Cardiac muscle cell (in vitro differentiated cells and primary cell): ENCODE measurements at regions not wholly inside any gene's neighbourhood (a gene's known extent, or its start where the extent isn't known, plus 50 kb on each side); places are given as distances from the start of the nearest gene placed in this dataset.
"Not testable (repeated sequence)": the region's sequence is repeated elsewhere in the genome, so short reads cannot be mapped to it uniquely, and the experiment has no call there.

Experiments used
- DNase-seq, 2 donors: peaks; one replicate each; pipeline versions ENCODE4 v3.0.0 to v3.0.0-alpha.2; 2010 to 2017; ENCODE audit warnings: low read depth in 1 of 2, low spot score in 1 of 2
- H3K27ac ChIP-seq: fragments of 200-600 bp; sonication (generic); 2 replicates; pipeline ENCODE4 v1.5.1; 2016
- H3K27me3 ChIP-seq: fragments of 200-600 bp; sonication (generic); 2 replicates; pipeline ENCODE4 v1.6.0; 2016; ENCODE audit warnings: control low read depth
- H3K36me3 ChIP-seq: fragments of 200-600 bp; sonication (generic); 2 replicates; pipeline ENCODE4 v1.5.1; 2016; ENCODE audit warnings: control low read depth
- H3K4me1 ChIP-seq: fragments of 200-600 bp; sonication (generic); 2 replicates; pipeline ENCODE4 v1.8.1; 2017; ENCODE audit warnings: low read depth, mild to moderate bottlenecking, mixed run types
- H3K4me3 ChIP-seq: fragments of 200-600 bp; sonication (generic); 2 replicates; pipeline ENCODE4 v1.5.1; 2016; ENCODE audit warnings: mild to moderate bottlenecking
- H3K9me3 ChIP-seq: fragments of 200-600 bp; sonication (generic); 2 replicates; pipeline ENCODE4 v1.5.1; 2017; ENCODE audit warnings: low read depth, mild to moderate bottlenecking, control low read depth
- TF ChIP-seq, protein P1 (sequence below): IDR thresholded peaks from 2 replicates; pipeline ENCODE4 v1.5.1; 2012; ENCODE audit warnings: low read depth, mild to moderate bottlenecking, low read length

DNA sequence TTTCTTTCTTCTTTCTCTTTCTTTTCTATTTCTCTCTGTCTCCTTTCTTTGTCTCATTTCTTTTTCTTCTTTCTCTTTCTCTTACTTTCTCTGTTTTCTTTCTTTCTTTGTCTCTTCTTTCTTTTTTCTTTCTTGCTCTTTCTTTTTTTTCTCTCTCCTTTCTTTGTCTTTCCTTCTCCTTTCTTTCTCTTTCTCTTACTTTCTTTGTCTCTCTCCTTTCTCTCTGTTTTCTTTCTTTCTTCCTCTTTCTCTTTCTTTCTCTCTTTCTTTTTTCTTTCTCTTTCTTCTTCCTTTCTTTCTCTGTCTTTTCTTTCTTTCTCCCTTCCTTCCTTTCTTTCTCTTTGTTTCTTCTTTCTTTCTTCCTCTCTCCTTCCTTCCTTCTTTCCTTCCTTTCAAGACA lies 184.8 kb downstream of the CRLF2 start:
- no peaks in the 10 kb centered on the region for H3K27me3 ChIP-seq

DNA sequence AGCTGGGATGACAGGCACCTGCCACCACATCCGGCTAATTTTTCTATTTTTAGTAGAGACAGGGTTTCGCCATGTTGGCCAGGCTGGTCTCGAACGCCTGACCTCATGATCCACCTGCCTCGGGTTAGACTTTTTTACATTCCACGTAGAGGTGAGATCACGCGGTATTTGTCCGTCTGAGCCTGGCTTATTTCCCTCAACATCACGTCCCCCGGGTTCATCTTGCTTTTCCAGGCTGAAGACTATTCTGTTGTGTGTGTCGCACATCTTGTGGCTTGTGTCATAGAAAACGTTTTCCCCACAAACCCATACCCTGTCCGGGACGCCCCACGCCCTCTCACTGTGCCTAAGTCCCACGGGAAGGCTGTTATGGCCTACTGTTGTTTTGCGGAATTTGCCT lies 185.3 kb downstream of the CRLF2 start:
- Histone ChIP-seq H3K4me1 (no peaks in the 10 kb centered on the region), H3K9me3 (no peaks in the 10 kb centered on the region), H3K27me3 (no peaks in the 10 kb centered on the region), H3K27ac (no peak overlapping the region), H3K36me3 (no peaks in the 10 kb centered on the region), H3K4me3 (no peak overlapping the region)
- no peak for DNase-seq
- TF ChIP-seq, protein P1, sequence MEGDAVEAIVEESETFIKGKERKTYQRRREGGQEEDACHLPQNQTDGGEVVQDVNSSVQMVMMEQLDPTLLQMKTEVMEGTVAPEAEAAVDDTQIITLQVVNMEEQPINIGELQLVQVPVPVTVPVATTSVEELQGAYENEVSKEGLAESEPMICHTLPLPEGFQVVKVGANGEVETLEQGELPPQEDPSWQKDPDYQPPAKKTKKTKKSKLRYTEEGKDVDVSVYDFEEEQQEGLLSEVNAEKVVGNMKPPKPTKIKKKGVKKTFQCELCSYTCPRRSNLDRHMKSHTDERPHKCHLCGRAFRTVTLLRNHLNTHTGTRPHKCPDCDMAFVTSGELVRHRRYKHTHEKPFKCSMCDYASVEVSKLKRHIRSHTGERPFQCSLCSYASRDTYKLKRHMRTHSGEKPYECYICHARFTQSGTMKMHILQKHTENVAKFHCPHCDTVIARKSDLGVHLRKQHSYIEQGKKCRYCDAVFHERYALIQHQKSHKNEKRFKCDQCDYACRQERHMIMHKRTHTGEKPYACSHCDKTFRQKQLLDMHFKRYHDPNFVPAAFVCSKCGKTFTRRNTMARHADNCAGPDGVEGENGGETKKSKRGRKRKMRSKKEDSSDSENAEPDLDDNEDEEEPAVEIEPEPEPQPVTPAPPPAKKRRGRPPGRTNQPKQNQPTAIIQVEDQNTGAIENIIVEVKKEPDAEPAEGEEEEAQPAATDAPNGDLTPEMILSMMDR: no peak

More for the DNA sequence above, 184.8 kb downstream of the CRLF2 start:
- no peaks in the 10 kb centered on the region for H3K9me3 ChIP-seq
- H3K4me3 ChIP-seq: no peak overlapping the region
- no peaks in the 10 kb centered on the region for H3K36me3 ChIP-seq
- TF ChIP-seq, protein P1: no peak
- H3K4me1 ChIP-seq: no peaks in the 10 kb centered on the region
- H3K27ac ChIP-seq: no peak overlapping the region
- no peak for DNase-seq

DNA sequence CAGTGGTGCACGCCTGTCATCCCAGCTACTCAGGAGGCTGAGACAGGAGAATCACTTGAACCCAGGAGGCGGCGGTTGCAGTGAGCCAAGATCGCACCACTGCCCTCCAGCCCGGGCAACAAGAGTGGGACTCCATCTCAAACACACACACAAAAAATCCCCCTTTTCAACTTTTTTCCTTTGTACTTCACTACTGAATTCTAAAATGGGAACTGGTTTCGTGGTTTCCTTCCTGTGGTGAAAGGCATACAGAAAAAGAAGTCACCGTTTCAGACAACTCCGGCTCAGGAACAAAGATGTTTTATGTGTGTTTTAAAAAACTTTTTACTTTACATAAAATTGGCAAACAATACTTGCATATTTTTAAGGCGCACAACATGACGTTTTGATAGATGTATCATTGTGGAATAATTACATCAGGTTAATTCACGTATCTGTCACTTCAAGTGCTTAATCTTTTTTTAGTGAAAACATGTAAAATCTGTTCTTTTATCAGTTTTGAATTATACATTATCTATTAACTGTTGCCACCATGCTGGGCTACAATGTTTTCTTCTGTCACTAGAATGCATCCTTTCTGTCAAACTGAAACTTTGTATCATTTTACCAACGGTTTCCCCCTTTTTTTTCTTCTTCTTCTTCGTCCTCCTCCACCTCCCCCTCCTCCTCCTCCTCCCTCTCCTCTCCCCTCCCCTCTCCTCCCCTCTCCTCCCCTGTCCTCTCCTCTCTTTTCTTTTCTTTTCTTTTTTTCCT lies 186.0 kb downstream of the CRLF2 start:
- TF ChIP-seq, protein P1: no peak
- no peaks in the 10 kb centered on the region for H3K27me3 ChIP-seq

DNA sequence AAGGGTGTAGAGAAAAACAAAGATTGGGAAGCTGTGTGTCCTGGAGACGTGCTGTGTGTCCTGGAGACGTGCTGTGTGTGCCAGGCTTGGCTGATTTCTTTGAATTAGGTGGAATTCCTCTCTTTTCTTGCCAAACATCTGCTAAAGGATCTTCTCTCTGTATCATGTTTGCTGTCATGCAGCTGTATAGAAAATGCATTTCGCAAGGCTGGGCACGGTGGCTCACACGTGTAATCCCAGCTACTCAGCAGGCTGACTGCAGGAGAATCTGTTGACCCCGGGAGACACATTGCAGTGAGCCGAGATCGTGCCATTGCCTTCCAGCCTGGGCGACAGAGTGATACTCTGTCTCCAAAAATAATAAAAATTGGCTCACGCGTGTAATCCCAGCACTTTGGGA lies 187.0 kb downstream of the CRLF2 start:
- Histone ChIP-seq H3K9me3 (no peaks in the 10 kb centered on the region), H3K4me1 (no peaks in the 10 kb centered on the region), H3K36me3 (no peaks in the 10 kb centered on the region), H3K27ac (no peak overlapping the region), H3K27me3 (no peaks in the 10 kb centered on the region), H3K4me3 (no peak overlapping the region)
- no peak for DNase-seq
- TF ChIP-seq, protein P1: no peak

More for the DNA sequence above, 186.0 kb downstream of the CRLF2 start:
- no peak overlapping the region for H3K4me3 ChIP-seq
- no peaks in the 10 kb centered on the region for H3K9me3 ChIP-seq
- no peak for DNase-seq
- H3K36me3 ChIP-seq: no peaks in the 10 kb centered on the region
- H3K4me1 ChIP-seq: no peaks in the 10 kb centered on the region
- no peak overlapping the region for H3K27ac ChIP-seq

DNA sequence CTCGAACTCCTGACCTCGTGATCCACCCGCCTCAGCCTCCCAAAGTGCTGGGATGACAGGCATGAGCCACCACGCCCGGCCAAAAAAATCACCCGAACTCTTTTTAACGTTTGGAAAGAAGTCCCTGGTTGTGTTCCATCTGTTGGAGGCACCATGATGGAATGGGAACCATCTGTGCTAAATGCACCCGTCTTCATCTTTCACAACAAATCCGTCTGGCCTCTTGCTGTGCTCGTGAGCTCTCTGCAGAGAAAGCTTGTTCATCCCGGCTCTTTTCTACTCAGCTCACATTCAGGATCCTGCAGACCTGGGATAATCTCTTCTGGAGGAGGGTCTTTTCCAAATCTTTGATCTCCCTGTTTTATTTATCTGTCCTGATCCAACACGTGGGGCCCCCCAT lies 188.8 kb downstream of the CRLF2 start:
- H3K9me3 ChIP-seq: no peaks in the 10 kb centered on the region
- H3K27ac ChIP-seq: no peak overlapping the region
- H3K36me3 ChIP-seq: no peaks in the 10 kb centered on the region
- H3K4me1 ChIP-seq: no peaks in the 10 kb centered on the region
- H3K4me3 ChIP-seq: no peak overlapping the region
- DNase-seq: no peak
- TF ChIP-seq, protein P1: no peak
- no peaks in the 10 kb centered on the region for H3K27me3 ChIP-seq

DNA sequence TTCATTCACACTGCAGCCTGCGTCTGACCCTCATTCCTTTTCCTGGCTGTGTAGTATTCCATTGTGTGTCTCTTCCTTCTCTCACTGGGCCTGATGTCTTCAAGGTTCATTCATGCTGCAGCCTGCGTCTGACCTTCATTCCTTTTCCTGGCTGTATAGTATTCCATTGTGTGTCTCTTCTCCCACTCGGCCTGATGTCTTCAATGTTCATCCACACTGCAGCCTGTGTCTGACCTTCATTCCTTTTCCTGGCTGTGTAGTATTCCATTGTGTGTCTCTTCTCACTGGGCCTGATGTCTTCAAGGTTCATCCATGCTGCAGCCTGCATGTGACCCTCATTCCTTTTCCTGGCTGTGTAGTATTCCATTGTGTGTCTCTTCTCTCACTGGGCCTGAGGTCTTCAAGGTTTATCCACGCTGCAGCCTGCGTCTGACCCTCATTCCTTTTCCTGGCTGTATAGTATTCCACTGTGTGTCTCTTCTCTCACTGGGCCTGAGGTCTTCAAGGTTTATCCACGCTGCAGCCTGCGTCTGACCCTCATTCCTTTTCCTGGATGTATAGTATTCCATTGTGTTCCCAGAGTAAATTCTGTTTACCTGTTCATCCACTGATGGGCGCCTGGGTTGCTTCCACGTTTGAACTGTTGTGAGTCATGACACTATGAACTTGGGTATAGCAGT lies 191.0 kb downstream of the CRLF2 start:
- H3K36me3 ChIP-seq, H3K4me3 ChIP-seq, H3K4me1 ChIP-seq, DNase-seq, H3K27ac ChIP-seq, H3K27me3 ChIP-seq, H3K9me3 ChIP-seq: not testable (repeated sequence)
